GM12878 (cell line): ENCODE measurements at regions not wholly inside any gene's neighbourhood (a gene's known extent, or its start where the extent isn't known, plus 50 kb on each side); places are given as distances from the start of the nearest gene placed in this dataset.

Source experiments
- CREB1 ChIP-seq: IDR thresholded peaks from 2 replicates; pipeline ENCODE4 v1.6.1; 2012; ENCODE audit warnings: low read depth, mild to moderate bottlenecking, inconsistent platforms
- CREM ChIP-seq: IDR thresholded peaks from 2 replicates; pipeline ENCODE4 v1.6.1; 2014; ENCODE audit warnings: antibody characterized with exemption, low read depth
- EP300 ChIP-seq, 2 experiments: fragments of 150-350 bp in 1 of 2; IDR thresholded peaks; 2 replicates each; pipeline ENCODE4 v1.6.1; 2011 to 2012; ENCODE audit warnings: low read depth in 2 of 2, low read length in 2 of 2, borderline replicate concordance in 1 of 2, improper control_type of control experiment in 1 of 2, inconsistent platforms in 1 of 2; ENCODE audit not compliant: control insufficient read depth in 1 of 2
- KDM1A ChIP-seq: fragments of 200-600 bp; sonication (generic); IDR thresholded peaks from 2 replicates; pipeline ENCODE4 v1.6.1; 2016; ENCODE audit warnings: borderline replicate concordance
- PML ChIP-seq: IDR thresholded peaks from 2 replicates; pipeline ENCODE4 v1.6.1; 2012; ENCODE audit warnings: low read length, inconsistent platforms
- POLR2AphosphoS5 ChIP-seq: IDR thresholded peaks from 2 replicates; pipeline ENCODE4 v1.6.1; 2011; ENCODE audit warnings: mild to moderate bottlenecking, low read length, inconsistent platforms
- TF ChIP-seq, protein P1 (sequence below): IDR thresholded peaks from 2 replicates; pipeline ENCODE4 v1.6.1; 2012; ENCODE audit warnings: low read depth, low read length, improper control_type of control experiment
- TF ChIP-seq, protein P2 (sequence below), 3 experiments: IDR thresholded peaks in 2 of 3; conservative IDR thresholded peaks in 1 of 3; 2 replicates each; pipeline ENCODE4 v1.5.1; 2011; ENCODE audit warnings: low read depth in 3 of 3, low read length in 3 of 3, mild to moderate bottlenecking in 3 of 3, control low read depth in 2 of 3, moderate library complexity in 2 of 3, inconsistent platforms in 1 of 3, mixed read lengths in 1 of 3; ENCODE audit not compliant: control insufficient read depth in 2 of 3, insufficient read depth in 1 of 3; ENCODE audit errors: extremely low read depth in 1 of 3
- TF ChIP-seq, protein P3 (sequence below): IDR thresholded peaks from 2 replicates; pipeline ENCODE4 v1.6.1; 2012; ENCODE audit warnings: low read length, inconsistent platforms
- TF ChIP-seq, protein P4 (sequence below): IDR thresholded peaks from 2 replicates; pipeline ENCODE4 v1.6.1; 2012; ENCODE audit warnings: low read depth, low read length, improper control_type of control experiment
- TF ChIP-seq, protein P5 (sequence below): IDR thresholded peaks from 2 replicates; pipeline ENCODE4 v1.6.1; 2012; ENCODE audit warnings: mild to moderate bottlenecking, low read depth, low read length

DNA sequence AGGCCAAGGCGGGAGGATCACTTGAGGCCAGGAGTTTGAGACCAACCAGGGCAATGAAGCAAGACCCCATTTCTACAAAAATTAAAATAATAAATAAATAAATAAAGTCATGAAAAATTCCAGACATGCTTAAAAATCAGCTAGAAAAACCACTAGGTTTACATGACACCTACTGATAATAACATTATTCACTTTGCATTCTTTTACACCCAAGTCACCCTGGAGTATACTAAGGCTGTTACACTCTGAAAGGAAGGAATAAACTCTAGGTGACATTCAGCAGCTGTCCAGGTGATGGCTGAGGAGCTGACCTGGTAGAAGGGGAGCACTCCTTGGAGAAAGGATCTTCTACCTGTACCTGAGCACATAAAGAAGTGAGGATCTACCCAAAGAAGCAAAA lies 179.2 kb downstream of the ZNF281 start:
- TF ChIP-seq, protein P1, sequence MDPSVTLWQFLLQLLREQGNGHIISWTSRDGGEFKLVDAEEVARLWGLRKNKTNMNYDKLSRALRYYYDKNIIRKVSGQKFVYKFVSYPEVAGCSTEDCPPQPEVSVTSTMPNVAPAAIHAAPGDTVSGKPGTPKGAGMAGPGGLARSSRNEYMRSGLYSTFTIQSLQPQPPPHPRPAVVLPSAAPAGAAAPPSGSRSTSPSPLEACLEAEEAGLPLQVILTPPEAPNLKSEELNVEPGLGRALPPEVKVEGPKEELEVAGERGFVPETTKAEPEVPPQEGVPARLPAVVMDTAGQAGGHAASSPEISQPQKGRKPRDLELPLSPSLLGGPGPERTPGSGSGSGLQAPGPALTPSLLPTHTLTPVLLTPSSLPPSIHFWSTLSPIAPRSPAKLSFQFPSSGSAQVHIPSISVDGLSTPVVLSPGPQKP, result no peak
- TF ChIP-seq POLR2AphosphoS5 (no peak), CREM (no peak), KDM1A (no peak), CREB1 (no peak), EP300 (IDR thresholded peaks at IDR 0.05; ENCODE audit: borderline replicate concordance in 1 of 2, control insufficient read depth in 1 of 2, low read depth in 2 of 2, low read length in 2 of 2) (no peak), PML (no peak)
- TF ChIP-seq, protein P2, sequence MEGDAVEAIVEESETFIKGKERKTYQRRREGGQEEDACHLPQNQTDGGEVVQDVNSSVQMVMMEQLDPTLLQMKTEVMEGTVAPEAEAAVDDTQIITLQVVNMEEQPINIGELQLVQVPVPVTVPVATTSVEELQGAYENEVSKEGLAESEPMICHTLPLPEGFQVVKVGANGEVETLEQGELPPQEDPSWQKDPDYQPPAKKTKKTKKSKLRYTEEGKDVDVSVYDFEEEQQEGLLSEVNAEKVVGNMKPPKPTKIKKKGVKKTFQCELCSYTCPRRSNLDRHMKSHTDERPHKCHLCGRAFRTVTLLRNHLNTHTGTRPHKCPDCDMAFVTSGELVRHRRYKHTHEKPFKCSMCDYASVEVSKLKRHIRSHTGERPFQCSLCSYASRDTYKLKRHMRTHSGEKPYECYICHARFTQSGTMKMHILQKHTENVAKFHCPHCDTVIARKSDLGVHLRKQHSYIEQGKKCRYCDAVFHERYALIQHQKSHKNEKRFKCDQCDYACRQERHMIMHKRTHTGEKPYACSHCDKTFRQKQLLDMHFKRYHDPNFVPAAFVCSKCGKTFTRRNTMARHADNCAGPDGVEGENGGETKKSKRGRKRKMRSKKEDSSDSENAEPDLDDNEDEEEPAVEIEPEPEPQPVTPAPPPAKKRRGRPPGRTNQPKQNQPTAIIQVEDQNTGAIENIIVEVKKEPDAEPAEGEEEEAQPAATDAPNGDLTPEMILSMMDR (IDR thresholded peaks at IDR 0.05 in 2 of 3, conservative IDR thresholded peaks at IDR 0.05 in 1 of 3; ENCODE audit: control insufficient read depth in 2 of 3, extremely low read depth in 1 of 3, insufficient read depth in 1 of 3, low read depth in 3 of 3, low read length in 3 of 3), result no peak
- TF ChIP-seq, protein P3, sequence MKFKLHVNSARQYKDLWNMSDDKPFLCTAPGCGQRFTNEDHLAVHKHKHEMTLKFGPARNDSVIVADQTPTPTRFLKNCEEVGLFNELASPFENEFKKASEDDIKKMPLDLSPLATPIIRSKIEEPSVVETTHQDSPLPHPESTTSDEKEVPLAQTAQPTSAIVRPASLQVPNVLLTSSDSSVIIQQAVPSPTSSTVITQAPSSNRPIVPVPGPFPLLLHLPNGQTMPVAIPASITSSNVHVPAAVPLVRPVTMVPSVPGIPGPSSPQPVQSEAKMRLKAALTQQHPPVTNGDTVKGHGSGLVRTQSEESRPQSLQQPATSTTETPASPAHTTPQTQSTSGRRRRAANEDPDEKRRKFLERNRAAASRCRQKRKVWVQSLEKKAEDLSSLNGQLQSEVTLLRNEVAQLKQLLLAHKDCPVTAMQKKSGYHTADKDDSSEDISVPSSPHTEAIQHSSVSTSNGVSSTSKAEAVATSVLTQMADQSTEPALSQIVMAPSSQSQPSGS, result no peak
- TF ChIP-seq, protein P4, sequence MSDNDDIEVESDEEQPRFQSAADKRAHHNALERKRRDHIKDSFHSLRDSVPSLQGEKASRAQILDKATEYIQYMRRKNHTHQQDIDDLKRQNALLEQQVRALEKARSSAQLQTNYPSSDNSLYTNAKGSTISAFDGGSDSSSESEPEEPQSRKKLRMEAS, result no peak
- TF ChIP-seq, protein P5, sequence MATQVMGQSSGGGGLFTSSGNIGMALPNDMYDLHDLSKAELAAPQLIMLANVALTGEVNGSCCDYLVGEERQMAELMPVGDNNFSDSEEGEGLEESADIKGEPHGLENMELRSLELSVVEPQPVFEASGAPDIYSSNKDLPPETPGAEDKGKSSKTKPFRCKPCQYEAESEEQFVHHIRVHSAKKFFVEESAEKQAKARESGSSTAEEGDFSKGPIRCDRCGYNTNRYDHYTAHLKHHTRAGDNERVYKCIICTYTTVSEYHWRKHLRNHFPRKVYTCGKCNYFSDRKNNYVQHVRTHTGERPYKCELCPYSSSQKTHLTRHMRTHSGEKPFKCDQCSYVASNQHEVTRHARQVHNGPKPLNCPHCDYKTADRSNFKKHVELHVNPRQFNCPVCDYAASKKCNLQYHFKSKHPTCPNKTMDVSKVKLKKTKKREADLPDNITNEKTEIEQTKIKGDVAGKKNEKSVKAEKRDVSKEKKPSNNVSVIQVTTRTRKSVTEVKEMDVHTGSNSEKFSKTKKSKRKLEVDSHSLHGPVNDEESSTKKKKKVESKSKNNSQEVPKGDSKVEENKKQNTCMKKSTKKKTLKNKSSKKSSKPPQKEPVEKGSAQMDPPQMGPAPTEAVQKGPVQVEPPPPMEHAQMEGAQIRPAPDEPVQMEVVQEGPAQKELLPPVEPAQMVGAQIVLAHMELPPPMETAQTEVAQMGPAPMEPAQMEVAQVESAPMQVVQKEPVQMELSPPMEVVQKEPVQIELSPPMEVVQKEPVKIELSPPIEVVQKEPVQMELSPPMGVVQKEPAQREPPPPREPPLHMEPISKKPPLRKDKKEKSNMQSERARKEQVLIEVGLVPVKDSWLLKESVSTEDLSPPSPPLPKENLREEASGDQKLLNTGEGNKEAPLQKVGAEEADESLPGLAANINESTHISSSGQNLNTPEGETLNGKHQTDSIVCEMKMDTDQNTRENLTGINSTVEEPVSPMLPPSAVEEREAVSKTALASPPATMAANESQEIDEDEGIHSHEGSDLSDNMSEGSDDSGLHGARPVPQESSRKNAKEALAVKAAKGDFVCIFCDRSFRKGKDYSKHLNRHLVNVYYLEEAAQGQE, result no peak
